Left cardiac atrium (tissue), 4 donors: ENCODE measurements at regions not wholly inside any gene's neighbourhood (a gene's known extent, or its start where the extent isn't known, plus 50 kb on each side); places are given as distances from the start of the nearest gene placed in this dataset.
"Not testable (repeated sequence)": the region's sequence is repeated elsewhere in the genome, so short reads cannot be mapped to it uniquely, and the experiment has no call there.

Source experiments
- ATAC-seq, 2 donors: fragments of 200-7000 bp; cut with Tn5 transposase; one replicate each; pipeline ENCODE4 v1.9.1; 2020; ENCODE audit warnings: mild to moderate bottlenecking in 2 of 2, moderate library complexity in 2 of 2
- DNase-seq: peaks from one replicate; pipeline ENCODE4 v3.0.0-alpha.2; 2020
- intact Hi-C, 2 donors: fragments of 100-400 bp; cut with DNase I; formaldehyde crosslinking; loops; one replicate each; pipeline versions ENCODE4 v1.14.1 to v1.15.1; 2022 to 2023
- donor health status: DM: no; HTN: yes; CAD: no.
- donor health status: DM: no; HTN: yes; CAD: no; lungs with severe emphysema.
- donor health status: DM: yes; HTN: yes; CAD: no.
- donor health status: Dilated cardiomyopathy.

- intact Hi-C loops = no loop called here
- ATAC-seq (no peak), DNase-seq (no peak)
Measured at GRCh38 chr14:106493962-106494823, 967.8 kb downstream of the TMEM121 start.

- intact Hi-C loops = no loop called here
- no peak for DNase-seq
- ATAC-seq = no peak
Measured at GRCh38 chr14:106500571-106500970, 974.2 kb downstream of the TMEM121 start.

GRCh38 chr14:106501898-106502297, 975.5 kb downstream of the TMEM121 start:
- ATAC-seq (no peak), DNase-seq (no peak)
- intact Hi-C loops = no loop called here

- no peak for ATAC-seq
- DNase-seq = no peak
- intact Hi-C loops = no loop called here
Measured at GRCh38 chr14:106505366-106505765, 979.0 kb downstream of the TMEM121 start.

- DNase-seq (no peak), ATAC-seq (no peak)
- intact Hi-C loops = no loop called here
Measured at GRCh38 chr14:106506881-106507305, 980.5 kb downstream of the TMEM121 start.

GRCh38 chr14:106507354-106507753, 981.0 kb downstream of the TMEM121 start:
- DNase-seq (no peak), ATAC-seq (no peak)
- intact Hi-C loops = no loop called here

- intact Hi-C loops = no loop called here
- ATAC-seq (no peak), DNase-seq (no peak)
Measured at GRCh38 chr14:106508216-106508615, 981.8 kb downstream of the TMEM121 start.

GRCh38 chr14:106509176-106509575, 982.8 kb downstream of the TMEM121 start:
- ATAC-seq = no peak
- intact Hi-C loops = no loop called here
- no peak for DNase-seq

GRCh38 chr14:106509807-106510206, 983.4 kb downstream of the TMEM121 start:
- ATAC-seq (no peak), DNase-seq (no peak)
- intact Hi-C loops = no loop called here

GRCh38 chr14:106511006-106511799, 984.8 kb downstream of the TMEM121 start:
- ATAC-seq (no peak), DNase-seq (no peak)
- intact Hi-C loops = no loop called here

- intact Hi-C loops = no loop called here
- no peak for DNase-seq
- no peak for ATAC-seq
Measured at GRCh38 chr14:106511800-106512198, 985.4 kb downstream of the TMEM121 start.

GRCh38 chr14:106513302-106513701, 986.9 kb downstream of the TMEM121 start:
- ATAC-seq (no peak), DNase-seq (no peak)
- intact Hi-C loops = no loop called here

- DNase-seq = peak; percentile 56
- intact Hi-C loops = no loop called here
Measured at GRCh38 chr14:106518054-106518943, 991.9 kb downstream of the TMEM121 start.

GRCh38 chr14:106522118-106522517, 995.7 kb downstream of the TMEM121 start:
- ATAC-seq, intact Hi-C loops, DNase-seq: not testable (repeated sequence)

More at GRCh38 chr14:106518054-106518943, 991.9 kb downstream of the TMEM121 start:
- ATAC-seq = no peak

- intact Hi-C loops = no loop called here
- DNase-seq (no peak), ATAC-seq (no peak)
Measured at GRCh38 chr14:106522990-106523389, 996.6 kb downstream of the TMEM121 start.

GRCh38 chr14:106528717-106529116, 1002.3 kb downstream of the TMEM121 start:
- intact Hi-C loops = no loop called here
- DNase-seq (no peak), ATAC-seq (no peak)

- intact Hi-C loops = no loop called here
- DNase-seq (no peak), ATAC-seq (no peak)
Measured at GRCh38 chr14:106530031-106530422, 1003.6 kb downstream of the TMEM121 start.

GRCh38 chr14:106530423-106531107, 1004.2 kb downstream of the TMEM121 start:
- ATAC-seq = no peak
- intact Hi-C loops = no loop called here
- no peak for DNase-seq

- DNase-seq, intact Hi-C loops, ATAC-seq: not testable (repeated sequence)
Measured at GRCh38 chr14:106537597-106537996, 1011.2 kb downstream of the TMEM121 start.
